Activated effector memory CD4-positive, alpha-beta T cell treated with anti-CD3 and anti-CD28 coated beads, Interleukin-2, amount 50 U/mL, for 16 hours (primary cell): ENCODE measurements at regions not wholly inside any gene's neighbourhood (a gene's known extent, or its start where the extent isn't known, plus 50 kb on each side); places are given as distances from the start of the nearest gene placed in this dataset.

Source experiments
- DNase-seq: peaks from one replicate; pipeline ENCODE4 v3.0.0-alpha.2; 2020

DNA sequence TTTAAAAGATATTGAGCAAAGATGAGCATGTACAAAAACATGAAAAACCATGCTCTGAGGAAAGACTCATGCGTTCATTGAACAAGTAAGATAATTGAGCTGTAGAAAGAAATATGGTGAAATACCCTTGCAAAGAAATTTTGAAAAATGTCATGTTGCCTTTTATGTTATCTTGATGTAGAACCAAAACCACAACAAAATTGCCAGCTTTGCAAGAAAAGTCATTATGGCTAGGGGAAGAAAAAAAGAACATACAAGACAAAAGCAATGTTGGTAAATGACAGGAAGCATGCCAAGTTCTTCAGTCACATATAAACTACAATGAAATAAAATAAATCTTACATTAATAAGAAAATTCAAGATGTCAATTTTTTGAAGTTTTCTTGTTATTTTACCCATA, 368.0 kb downstream of the IRX1 start:
- no peak for DNase-seq

GRCh38 chr5:3980156-3980555, 384.5 kb downstream of the IRX1 start:
- no peak for DNase-seq

DNA sequence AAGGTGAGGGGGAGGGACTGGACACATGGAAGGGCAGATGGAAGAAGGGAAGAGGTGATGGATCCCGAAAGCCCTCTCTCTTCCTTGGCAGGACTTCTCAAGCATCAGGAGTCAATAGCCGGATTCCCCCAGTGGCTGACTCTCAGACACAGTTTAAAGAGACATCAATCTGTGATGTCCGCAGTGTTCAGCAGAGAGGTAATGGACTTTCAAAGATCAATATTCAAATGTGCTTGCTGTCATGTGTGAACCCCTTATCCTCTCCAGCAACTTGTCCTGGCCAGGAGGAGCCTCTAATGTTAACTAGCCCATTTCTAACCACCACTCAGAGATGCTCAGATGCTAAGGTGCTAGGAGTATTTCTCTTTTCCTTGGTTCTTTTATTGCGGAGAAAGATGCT, 392.2 kb downstream of the IRX1 start:
- DNase-seq = no peak

DNA sequence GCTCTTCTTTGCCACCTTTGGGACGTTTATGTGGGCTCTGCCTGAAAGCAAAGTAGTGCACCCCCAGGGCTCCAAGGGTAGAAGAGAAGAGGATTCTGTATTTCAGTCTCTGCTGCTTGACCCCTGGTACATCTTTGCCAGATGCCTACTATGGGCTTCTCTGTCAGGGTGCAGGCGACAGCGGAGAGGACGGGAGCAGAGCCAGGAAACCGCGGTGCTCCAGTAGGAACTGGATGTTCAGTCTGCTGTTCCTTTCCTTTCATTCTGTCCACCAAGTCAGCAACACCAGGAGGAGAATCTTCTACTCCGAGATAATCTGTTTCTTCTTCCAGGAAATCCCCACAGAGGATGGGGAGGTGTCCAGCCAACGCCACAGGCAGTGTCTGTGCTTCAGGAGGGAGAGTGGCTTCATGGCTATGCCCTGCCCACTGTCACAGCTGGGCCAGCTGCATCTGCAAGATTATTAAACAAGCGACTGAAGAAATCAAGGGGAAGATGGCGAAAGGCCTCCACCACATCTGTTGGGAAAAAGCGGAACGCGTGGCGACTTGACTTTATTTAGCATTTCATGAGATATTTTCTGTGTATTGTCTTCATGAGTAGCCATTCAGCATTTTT, 398.3 kb downstream of the IRX1 start:
- no peak for DNase-seq

GRCh38 chr5:3994628-3995027, 399.0 kb downstream of the IRX1 start:
- no peak for DNase-seq

DNA sequence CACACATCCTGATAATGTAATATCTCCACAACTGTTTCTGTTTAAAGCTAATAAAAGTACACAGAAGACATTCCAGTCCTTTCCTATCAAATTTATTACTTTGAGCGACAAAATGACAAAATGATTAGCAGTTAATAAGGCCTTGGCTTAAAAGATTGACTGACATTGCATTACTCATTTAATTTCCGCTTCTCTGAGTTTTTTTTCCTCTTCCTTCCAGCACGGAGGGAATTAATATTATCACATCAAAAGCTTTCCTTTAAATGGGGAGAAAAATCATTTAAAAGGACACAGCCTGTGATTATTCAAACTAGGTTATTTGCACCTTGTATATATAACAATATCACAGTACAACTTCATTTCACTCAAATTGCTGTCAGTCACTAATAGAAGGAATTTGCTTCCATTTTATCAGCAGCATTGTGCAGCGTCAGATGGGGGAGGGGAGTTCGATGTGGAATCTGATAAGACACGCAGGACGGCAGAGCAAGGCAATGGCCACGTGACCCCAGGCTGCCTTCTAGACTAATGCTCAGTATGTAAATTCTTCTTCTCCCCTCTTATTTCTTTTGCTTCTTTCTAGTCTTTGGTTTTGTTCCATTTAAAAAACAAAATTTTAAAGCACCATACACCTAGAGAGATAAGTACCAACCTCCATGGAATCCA, 400.5 kb downstream of the IRX1 start:
- no peak for DNase-seq

- no peak for DNase-seq
Observed at GRCh38 chr5:3996707-3997336, 401.2 kb downstream of the IRX1 start.

- no peak for DNase-seq
Observed at GRCh38 chr5:3997670-3998069, 402.0 kb downstream of the IRX1 start.

DNA sequence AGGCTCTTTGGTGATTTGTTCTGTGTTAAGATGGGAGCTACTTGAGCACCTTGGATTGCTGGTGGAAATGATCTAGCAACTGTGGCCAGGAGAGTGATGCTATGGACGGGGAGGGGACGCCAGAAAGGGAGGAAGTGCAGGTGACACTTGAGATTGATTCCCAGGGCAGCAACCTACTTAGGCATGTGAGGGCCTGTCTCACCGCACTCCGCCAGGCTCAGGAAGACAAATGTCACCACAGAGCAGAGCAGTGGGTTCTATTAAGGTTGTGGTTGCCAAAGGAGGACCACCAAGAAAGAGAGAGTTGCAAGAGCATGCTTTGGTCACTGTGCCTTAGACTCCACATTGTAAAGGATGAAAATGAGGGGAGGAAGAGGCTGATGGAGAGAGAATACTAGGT, 404.3 kb downstream of the IRX1 start:
- no peak for DNase-seq

GRCh38 chr5:4001004-4001403, 405.4 kb downstream of the IRX1 start:
- DNase-seq = no peak

- no peak for DNase-seq
Observed at GRCh38 chr5:4001758-4002533, 406.3 kb downstream of the IRX1 start.

GRCh38 chr5:4005335-4005734, 409.7 kb downstream of the IRX1 start:
- no peak for DNase-seq

DNA sequence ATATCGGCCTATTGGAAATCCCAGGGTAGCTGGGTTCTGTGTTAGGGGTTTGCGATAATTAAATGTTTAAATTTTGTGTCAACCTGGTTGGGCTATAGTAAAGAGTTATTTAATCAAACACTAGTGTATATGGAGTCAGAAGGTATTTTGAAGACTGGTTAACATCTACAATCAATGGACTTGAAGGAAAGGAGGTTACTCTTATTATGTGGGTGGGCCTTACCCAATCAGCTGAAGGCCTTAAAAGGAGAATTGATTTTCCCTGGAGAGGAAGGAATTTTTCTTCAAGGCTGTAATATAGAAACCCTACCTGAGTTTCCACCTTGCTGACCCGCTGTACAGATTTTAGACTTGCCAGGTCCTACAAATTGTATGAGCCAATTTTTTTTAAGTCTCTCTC, 411.4 kb downstream of the IRX1 start:
- no peak for DNase-seq

- DNase-seq = no peak
Observed at GRCh38 chr5:4011943-4012342, 416.3 kb downstream of the IRX1 start.

DNA sequence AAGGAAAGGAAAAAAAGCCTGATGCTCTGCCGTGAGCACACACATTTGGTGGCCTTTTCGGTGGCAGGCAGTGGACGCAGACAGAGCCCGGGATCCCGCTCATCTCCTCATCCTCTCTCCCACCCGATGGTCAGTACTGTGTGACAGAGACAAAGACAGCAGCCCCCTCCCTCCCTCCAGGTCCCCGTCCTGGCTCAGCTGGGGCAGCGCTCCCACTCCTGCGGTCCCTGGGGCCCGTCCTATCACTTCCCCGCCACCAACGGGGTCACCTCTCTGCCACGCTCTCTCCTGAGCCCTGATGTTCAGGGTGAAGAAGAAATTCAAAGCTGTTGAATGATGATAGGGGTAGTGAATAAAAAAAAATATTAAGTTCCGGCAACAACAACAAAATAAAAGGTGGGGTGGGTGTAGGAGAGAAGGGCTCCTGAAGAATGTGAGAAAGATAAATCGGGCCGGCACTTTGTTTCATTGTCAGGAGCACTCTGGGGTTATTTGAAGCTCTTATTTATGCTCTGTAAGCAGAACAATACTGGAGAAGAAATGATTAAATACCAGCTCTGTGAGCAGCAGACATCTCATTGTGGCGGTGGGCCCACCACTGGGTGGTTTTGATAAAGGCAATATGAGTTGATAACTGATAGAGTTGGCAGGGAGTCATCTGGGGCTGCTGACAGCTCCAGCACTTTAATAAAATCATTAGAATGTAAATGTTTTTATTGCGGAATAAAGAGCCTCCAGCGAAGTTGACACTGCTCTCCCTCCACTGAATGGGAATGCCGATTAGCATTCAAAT, 417.7 kb downstream of the IRX1 start:
- DNase-seq = no peak

DNA sequence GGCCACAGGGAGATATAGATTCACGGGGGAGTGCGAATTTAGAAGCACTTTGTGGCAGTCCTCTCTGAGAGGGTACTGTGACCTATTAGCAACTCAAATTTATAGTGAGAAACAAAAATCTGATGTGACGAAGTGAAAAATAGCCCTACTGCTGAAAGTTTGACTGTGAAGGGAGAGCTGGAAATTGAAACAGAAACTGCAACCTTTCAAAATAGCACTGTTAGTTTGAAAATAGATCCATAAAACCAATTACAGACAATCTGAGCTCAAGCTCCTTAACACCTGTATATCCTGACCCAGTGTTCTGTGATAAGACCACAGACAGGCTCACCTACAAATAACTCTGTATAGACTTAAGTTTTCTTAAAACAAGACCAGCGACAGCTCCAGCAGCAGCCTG, 420.1 kb downstream of the IRX1 start:
- no peak for DNase-seq

DNA sequence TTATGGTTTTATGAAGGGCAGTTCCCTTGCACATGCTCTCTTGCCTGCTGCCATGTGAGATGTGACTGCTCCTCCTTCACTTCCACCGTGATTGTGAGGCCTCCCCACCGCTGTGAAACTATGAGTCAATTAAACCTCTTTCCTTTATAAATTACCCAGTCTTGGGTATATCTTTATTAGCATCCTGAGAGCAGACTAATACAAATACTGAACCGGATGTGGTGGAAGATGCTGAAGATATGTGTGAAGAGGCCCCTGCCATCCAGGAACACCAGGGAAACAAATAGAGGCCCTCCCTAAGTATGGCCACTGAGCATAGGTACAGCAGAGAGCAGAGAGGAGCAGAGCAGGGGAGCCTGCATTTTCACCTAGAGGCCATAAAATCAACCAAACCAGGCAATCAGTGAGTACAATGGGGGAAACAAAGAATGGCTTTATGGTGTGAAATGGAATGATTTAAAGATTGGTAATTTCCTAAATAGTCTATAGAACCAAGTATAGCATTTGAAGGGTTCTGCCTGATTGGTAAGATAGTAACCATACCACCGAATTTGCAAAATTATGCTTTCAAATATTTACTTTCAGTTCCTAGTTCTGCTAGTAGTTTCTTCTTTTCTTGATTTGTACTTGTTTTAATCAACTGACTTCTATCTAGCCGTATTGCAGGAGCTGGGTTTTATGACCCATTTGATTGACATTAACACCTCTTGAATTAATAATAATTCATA, 421.6 kb downstream of the IRX1 start:
- DNase-seq = no peak

- DNase-seq = no peak
Observed at GRCh38 chr5:4018007-4018406, 422.4 kb downstream of the IRX1 start.

DNA sequence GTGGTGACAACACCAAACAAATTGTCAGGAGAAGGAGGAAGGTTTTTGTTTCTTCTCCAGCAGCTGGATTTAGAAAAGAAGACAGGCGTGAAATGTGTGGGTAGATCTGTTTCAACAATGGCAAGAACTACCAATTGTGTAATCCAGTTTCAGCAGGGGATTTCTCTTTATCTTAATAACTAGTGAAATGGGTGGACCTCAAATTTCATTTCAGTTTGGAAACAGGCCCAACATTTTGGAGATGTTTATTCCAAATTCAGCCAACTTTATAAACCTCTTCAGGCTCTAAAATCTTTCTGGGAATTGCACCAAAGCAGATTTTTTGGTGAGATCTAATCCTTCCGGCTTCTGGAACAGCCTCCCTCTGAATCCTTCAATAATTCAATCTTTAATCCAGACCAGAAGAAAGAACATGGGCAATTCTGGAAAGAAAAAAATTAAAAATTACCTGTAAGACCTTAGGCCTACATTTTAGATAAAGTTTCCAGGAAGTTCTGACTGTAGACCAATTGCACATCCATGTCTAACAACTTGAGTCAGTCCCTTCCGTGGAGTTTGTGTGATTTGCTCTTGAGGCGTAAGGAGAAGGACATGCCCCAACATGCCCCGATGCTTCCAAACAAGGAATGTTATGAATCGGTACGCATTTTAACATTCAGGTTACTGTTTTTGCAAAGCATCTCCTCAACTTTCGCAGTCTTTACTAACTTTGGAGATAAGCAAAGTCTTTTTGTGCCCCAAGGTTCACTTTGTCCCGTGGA, 423.6 kb downstream of the IRX1 start:
- DNase-seq = no peak

GRCh38 chr5:4019841-4020240, 424.2 kb downstream of the IRX1 start:
- DNase-seq = no peak

DNA sequence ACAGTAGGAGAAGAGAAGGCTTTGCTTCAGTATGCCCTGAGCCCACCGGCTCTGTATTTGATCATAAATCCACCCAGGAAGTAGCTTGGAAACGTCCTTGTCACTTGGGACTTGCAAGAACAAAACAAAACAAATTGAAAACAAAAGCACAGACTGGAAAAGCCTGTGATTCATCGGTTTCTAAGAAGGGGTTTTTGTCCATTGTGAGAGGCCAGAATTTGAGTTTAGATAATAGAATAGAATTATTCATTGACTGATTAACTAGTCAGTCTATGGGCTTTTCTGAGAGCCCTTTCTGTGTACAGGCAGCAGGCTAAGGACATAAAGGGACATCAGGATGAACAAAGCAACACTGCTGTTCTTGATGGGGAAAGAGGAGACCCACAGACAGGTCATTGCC, 424.8 kb downstream of the IRX1 start:
- DNase-seq = no peak
